T-cell (primary cell): ENCODE measurements at regions not wholly inside any gene's neighbourhood (a gene's known extent, or its start where the extent isn't known, plus 50 kb on each side); places are given as distances from the start of the nearest gene placed in this dataset.

ENCODE experiments used
- ATAC-seq, 4 experiments: fragments of 200-7000 bp in 3 of 4; fragments of 150-1000 bp in 1 of 4; cut with Tn5 transposase; replicated peaks in 1 of 4; 1 replicate in 3 of 4; 2 replicates in 1 of 4; pipeline ENCODE4 v1.10.0; 2021; ENCODE audit warnings: moderate library complexity in 3 of 4, mild to moderate bottlenecking in 2 of 4, moderate number of reproducible peaks in 1 of 4
- CTCF ChIA-PET, 2 donors: fragments of 300-600 bp; sonication (Branson Sonifier 250); formaldehyde crosslinking; loops; one replicate each; lab custom pipeline; 2022; ENCODE audit warnings: antibody characterized with exemption in 2 of 2; lab: Charles Lee
- POLR2A ChIA-PET, 2 donors: fragments of 300-600 bp; sonication (Branson Sonifier 250); formaldehyde crosslinking; loops; one replicate each; lab custom pipeline; 2022; ENCODE audit warnings: antibody characterized with exemption in 2 of 2; lab: Charles Lee
- DNase-seq, 35 experiments: peaks; one replicate each; pipeline versions ENCODE4 v3.0.0 to v3.0.0-alpha.2; 2013 to 2023
- H3K27ac ChIP-seq: one replicate; pipeline ENCODE4 v1.5.1; 2013; ENCODE audit warnings: low read length
- H3K27me3 ChIP-seq, 2 experiments: replicated peaks in 1 of 2; 1 replicate in 1 of 2; 2 replicates in 1 of 2; pipeline versions ENCODE4 v1.6.1 to v1.7.0; 2013; ENCODE audit warnings: low read length in 1 of 2, mixed read lengths in 1 of 2; ENCODE audit not compliant: control insufficient read depth in 2 of 2, insufficient read depth in 2 of 2; ENCODE audit errors: extremely low read depth in 1 of 2
- H3K36me3 ChIP-seq, 2 donors: 1 replicate in 1 of 2; 2 replicates in 1 of 2; pipeline versions ENCODE4 v1.6.1 to v1.7.0; 2013; ENCODE audit warnings: low read length in 1 of 2; ENCODE audit not compliant: control insufficient read depth in 2 of 2, insufficient read depth in 1 of 2; ENCODE audit errors: extremely low read depth in 1 of 2
- H3K4me1 ChIP-seq, 2 experiments: 1 replicate in 1 of 2; 2 replicates in 1 of 2; pipeline versions ENCODE4 v1.6.1 to v1.7.0; 2013; ENCODE audit warnings: low read length in 2 of 2, mixed read lengths in 1 of 2; ENCODE audit not compliant: insufficient read depth in 2 of 2, control insufficient read depth in 1 of 2; ENCODE audit errors: extremely low read depth in 1 of 2
- H3K4me3 ChIP-seq, 2 donors: 1 replicate in 1 of 2; 2 replicates in 1 of 2; pipeline versions ENCODE4 v1.5.1 to v1.7.0; 2013; ENCODE audit warnings: mild to moderate bottlenecking in 2 of 2, low read length in 1 of 2, moderate library complexity in 1 of 2; ENCODE audit not compliant: control insufficient read depth in 1 of 2; ENCODE audit errors: extremely low read depth in 1 of 2
- H3K9me3 ChIP-seq: 2 replicates; pipeline ENCODE4 v1.7.0; 2013
- H3K27ac Mint-ChIP-seq, 2 donors: one replicate each; pipeline ENCODE4 v1.8.0; 2020 to 2021; ENCODE audit warnings: mild to moderate bottlenecking in 2 of 2, mixed read lengths in 2 of 2
- H3K27me3 Mint-ChIP-seq, 2 donors: one replicate each; pipeline ENCODE4 v1.8.0; 2021 to 2022; ENCODE audit warnings: mixed read lengths in 2 of 2
- H3K36me3 Mint-ChIP-seq: one replicate; pipeline ENCODE4 v1.8.0; 2021; ENCODE audit warnings: mixed read lengths
- H3K4me1 Mint-ChIP-seq, 3 donors: one replicate each; pipeline ENCODE4 v1.8.0; 2020 to 2022; ENCODE audit warnings: mixed read lengths in 3 of 3, mild to moderate bottlenecking in 1 of 3
- H3K4me3 Mint-ChIP-seq, 3 donors: one replicate each; pipeline ENCODE4 v1.8.0; 2020 to 2022; ENCODE audit warnings: mild to moderate bottlenecking in 3 of 3, mixed read lengths in 3 of 3, moderate library complexity in 3 of 3
- H3K9me3 Mint-ChIP-seq, 3 donors: one replicate each; pipeline ENCODE4 v1.8.0; 2020 to 2022; ENCODE audit warnings: mixed read lengths in 3 of 3
- WGBS: methylation state at CpG from one replicate; pipeline ENCODE4 v1.1.5; 2013; ENCODE audit warnings: missing lambda C conversion rate; ENCODE audit not compliant: insufficient coverage; 5-methylcytosine and 5-hydroxymethylcytosine counted together

- Mint-ChIP-seq H3K4me3 (no peak overlapping the region), H3K27me3 (no peaks in the 10 kb centered on the region), H3K4me1 (no peaks in the 10 kb centered on the region), H3K36me3 (no peaks in the 10 kb centered on the region), H3K9me3 (peaks cover 11 to 37% (median 24%) of the 10 kb centered on the region in 3 donors), H3K27ac (no peak overlapping the region)
- no CpG with 5 or more reads among the region's 1 CpG for WGBS
- Histone ChIP-seq H3K36me3 (no peaks in the 10 kb centered on the region), H3K27ac (no peak overlapping the region), H3K9me3 (no peaks in the 10 kb centered on the region), H3K27me3 (no peaks in the 10 kb centered on the region), H3K4me1 (no peaks in the 10 kb centered on the region), H3K4me3 (no peak overlapping the region)
- CTCF ChIA-PET = no interaction called here
- POLR2A ChIA-PET = no interaction called here
- no peak for ATAC-seq
- no peak for DNase-seq
These were observed 881.3 kb downstream of the LRRTM4 start for GRCh38 chr2:76640905-76641304.

- H3K4me1 ChIP-seq = no peaks in the 10 kb centered on the region
- ATAC-seq = no peak
- Mint-ChIP-seq H3K36me3 (no peaks in the 10 kb centered on the region), H3K9me3 (peaks cover 12 to 30% (median 16%) of the 10 kb centered on the region in 3 donors), H3K27me3 (no peaks in the 10 kb centered on the region), H3K27ac (no peak overlapping the region), H3K4me1 (no peaks in the 10 kb centered on the region), H3K4me3 (no peak overlapping the region)
- no peak for DNase-seq
- WGBS = no CpG with 5 or more reads among the region's 5 CpGs
- H3K27me3 ChIP-seq = no peaks in the 10 kb centered on the region
- ChIA-PET CTCF (no interaction called here), POLR2A (no interaction called here)
- H3K4me3 ChIP-seq = no peak overlapping the region
- no peaks in the 10 kb centered on the region for H3K36me3 ChIP-seq
- H3K9me3 ChIP-seq = no peaks in the 10 kb centered on the region
- H3K27ac ChIP-seq = no peak overlapping the region
These were observed 883.0 kb downstream of the LRRTM4 start for GRCh38 chr2:76639171-76639680.

- DNase-seq (no peak), ATAC-seq (no peak)
- Histone ChIP-seq H3K4me3 (no peak overlapping the region), H3K9me3 (no peaks in the 10 kb centered on the region), H3K4me1 (no peaks in the 10 kb centered on the region), H3K27ac (no peak overlapping the region), H3K27me3 (no peaks in the 10 kb centered on the region), H3K36me3 (no peaks in the 10 kb centered on the region)
- peaks cover 11 to 20% (median 16%) of the 10 kb centered on the region in 3 donors for H3K9me3 Mint-ChIP-seq
- no peaks in the 10 kb centered on the region for H3K36me3 Mint-ChIP-seq
- CTCF ChIA-PET = no interaction called here
- no CpG with 5 or more reads among the region's 3 CpGs for WGBS
- POLR2A ChIA-PET = no interaction called here
- no peak overlapping the region for H3K27ac Mint-ChIP-seq
- H3K4me3 Mint-ChIP-seq = no peak overlapping the region
- H3K4me1 Mint-ChIP-seq = no peaks in the 10 kb centered on the region
- no peaks in the 10 kb centered on the region for H3K27me3 Mint-ChIP-seq
These were observed 888.8 kb downstream of the LRRTM4 start for GRCh38 chr2:76633276-76633921.

GRCh38 chr2:76625101-76625500, 897.1 kb downstream of the LRRTM4 start:
- H3K27ac Mint-ChIP-seq = no peak overlapping the region
- Histone ChIP-seq H3K27me3 (no peaks in the 10 kb centered on the region), H3K9me3 (no peaks in the 10 kb centered on the region), H3K4me3 (no peak overlapping the region), H3K4me1 (no peaks in the 10 kb centered on the region), H3K27ac (no peak overlapping the region), H3K36me3 (no peaks in the 10 kb centered on the region)
- ATAC-seq (no peak), DNase-seq (no peak)
- no peaks in the 10 kb centered on the region for H3K4me1 Mint-ChIP-seq
- H3K36me3 Mint-ChIP-seq = no peaks in the 10 kb centered on the region
- peaks cover 7 to 28% (median 8%) of the 10 kb centered on the region in 3 donors for H3K9me3 Mint-ChIP-seq
- no peak overlapping the region for H3K4me3 Mint-ChIP-seq
- ChIA-PET CTCF (no interaction called here), POLR2A (no interaction called here)
- no peaks in the 10 kb centered on the region for H3K27me3 Mint-ChIP-seq
- 69% methylated on average over 3 of the region's 3 CpGs for WGBS

- no peaks in the 10 kb centered on the region for H3K36me3 Mint-ChIP-seq
- Histone ChIP-seq H3K27ac (no peak overlapping the region), H3K27me3 (no peaks in the 10 kb centered on the region), H3K9me3 (no peaks in the 10 kb centered on the region), H3K4me1 (no peaks in the 10 kb centered on the region), H3K36me3 (no peaks in the 10 kb centered on the region), H3K4me3 (no peak overlapping the region)
- H3K27me3 Mint-ChIP-seq = no peaks in the 10 kb centered on the region
- H3K4me3 Mint-ChIP-seq = no peak overlapping the region
- CTCF ChIA-PET = no interaction called here
- POLR2A ChIA-PET = no interaction called here
- ATAC-seq (no peak), DNase-seq (no peak)
- H3K9me3 Mint-ChIP-seq = peaks cover 4 to 13% (median 9%) of the 10 kb centered on the region in 3 donors
- no peak overlapping the region for H3K27ac Mint-ChIP-seq
- H3K4me1 Mint-ChIP-seq = no peaks in the 10 kb centered on the region
These were observed 902.6 kb upstream of the GCFC2 start for GRCh38 chr2:76613330-76613729.

- Histone ChIP-seq H3K9me3 (no peaks in the 10 kb centered on the region), H3K27ac (no peak overlapping the region), H3K4me1 (no peaks in the 10 kb centered on the region), H3K36me3 (no peaks in the 10 kb centered on the region), H3K4me3 (no peak overlapping the region), H3K27me3 (no peaks in the 10 kb centered on the region)
- no peak for DNase-seq
- CTCF ChIA-PET = no interaction called here
- Mint-ChIP-seq H3K4me1 (no peaks in the 10 kb centered on the region), H3K27ac (no peak overlapping the region), H3K36me3 (no peaks in the 10 kb centered on the region), H3K4me3 (no peak overlapping the region), H3K9me3 (peaks cover 4 to 10% (median 5%) of the 10 kb centered on the region in 3 donors), H3K27me3 (no peaks in the 10 kb centered on the region)
- WGBS = no CpG with 5 or more reads among the region's 2 CpGs
- no peak for ATAC-seq
- POLR2A ChIA-PET = no interaction called here
These were observed 902.0 kb upstream of the GCFC2 start for GRCh38 chr2:76612764-76613163.

GRCh38 chr2:76610451-76610850, 899.7 kb upstream of the GCFC2 start:
- ATAC-seq (no peak), DNase-seq (no peak)
- ChIA-PET CTCF (no interaction called here), POLR2A (no interaction called here)
- Histone ChIP-seq H3K4me1 (no peaks in the 10 kb centered on the region), H3K27ac (no peak overlapping the region), H3K9me3 (no peaks in the 10 kb centered on the region), H3K27me3 (no peaks in the 10 kb centered on the region), H3K36me3 (no peaks in the 10 kb centered on the region), H3K4me3 (no peak overlapping the region)
- no peak overlapping the region for H3K27ac Mint-ChIP-seq
- peaks cover 4 to 14% (median 5%) of the 10 kb centered on the region in 3 donors for H3K9me3 Mint-ChIP-seq
- WGBS = no CpG with 5 or more reads among the region's 3 CpGs
- no peak overlapping the region for H3K4me3 Mint-ChIP-seq
- H3K4me1 Mint-ChIP-seq = no peaks in the 10 kb centered on the region
- H3K36me3 Mint-ChIP-seq = no peaks in the 10 kb centered on the region
- H3K27me3 Mint-ChIP-seq = no peaks in the 10 kb centered on the region
